Epithelial cell of esophagus (primary cell): ENCODE measurements at regions not wholly inside any gene's neighbourhood (a gene's known extent, or its start where the extent isn't known, plus 50 kb on each side); places are given as distances from the start of the nearest gene placed in this dataset.
A peak's percentile ranks its signal among the peaks of the same experiment; 100 is the strongest.

ENCODE experiments used
- DNase-seq: peaks from one replicate; pipeline ENCODE4 v3.0.0; 2010; ENCODE audit warnings: low read depth
- H3K4me3 ChIP-seq: 2 replicates; pipeline ENCODE4 v1.5.1; 2011; ENCODE audit warnings: mild to moderate bottlenecking, low read length, control low read depth
- TF ChIP-seq, protein P1 (sequence below): IDR thresholded peaks from 2 replicates; pipeline ENCODE4 v1.5.1; 2011; ENCODE audit warnings: low read depth, mild to moderate bottlenecking, low read length, control low read depth, inconsistent platforms; ENCODE audit not compliant: insufficient read depth; ENCODE audit errors: missing control alignments

DNA sequence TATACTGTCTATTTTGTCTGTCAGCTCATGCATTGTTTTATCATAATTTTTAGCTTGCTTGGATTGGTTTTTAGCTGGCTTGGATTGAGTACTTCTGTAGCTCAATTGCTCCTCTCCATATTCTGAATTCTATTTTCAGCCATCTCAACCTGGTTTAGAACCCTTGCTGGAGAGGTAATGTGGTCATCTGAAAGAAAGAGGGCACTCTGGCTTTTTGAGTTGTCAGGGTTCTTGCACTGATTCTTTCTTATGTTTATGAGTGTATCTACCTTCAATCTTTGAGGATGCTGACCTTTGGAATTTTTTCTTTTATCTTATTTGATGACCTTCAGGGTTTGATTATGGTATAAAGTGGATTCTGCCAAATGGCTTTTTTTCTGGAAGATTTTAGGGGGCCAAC, 632.7 kb upstream of the ID4 start:
- DNase-seq: peak; percentile 23
- H3K4me3 ChIP-seq: no peak overlapping the region
- TF ChIP-seq, protein P1, sequence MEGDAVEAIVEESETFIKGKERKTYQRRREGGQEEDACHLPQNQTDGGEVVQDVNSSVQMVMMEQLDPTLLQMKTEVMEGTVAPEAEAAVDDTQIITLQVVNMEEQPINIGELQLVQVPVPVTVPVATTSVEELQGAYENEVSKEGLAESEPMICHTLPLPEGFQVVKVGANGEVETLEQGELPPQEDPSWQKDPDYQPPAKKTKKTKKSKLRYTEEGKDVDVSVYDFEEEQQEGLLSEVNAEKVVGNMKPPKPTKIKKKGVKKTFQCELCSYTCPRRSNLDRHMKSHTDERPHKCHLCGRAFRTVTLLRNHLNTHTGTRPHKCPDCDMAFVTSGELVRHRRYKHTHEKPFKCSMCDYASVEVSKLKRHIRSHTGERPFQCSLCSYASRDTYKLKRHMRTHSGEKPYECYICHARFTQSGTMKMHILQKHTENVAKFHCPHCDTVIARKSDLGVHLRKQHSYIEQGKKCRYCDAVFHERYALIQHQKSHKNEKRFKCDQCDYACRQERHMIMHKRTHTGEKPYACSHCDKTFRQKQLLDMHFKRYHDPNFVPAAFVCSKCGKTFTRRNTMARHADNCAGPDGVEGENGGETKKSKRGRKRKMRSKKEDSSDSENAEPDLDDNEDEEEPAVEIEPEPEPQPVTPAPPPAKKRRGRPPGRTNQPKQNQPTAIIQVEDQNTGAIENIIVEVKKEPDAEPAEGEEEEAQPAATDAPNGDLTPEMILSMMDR: peak; percentile 38

- no peak overlapping the region for H3K4me3 ChIP-seq
- TF ChIP-seq, protein P1: no peak
- no peak for DNase-seq
Measured at GRCh38 chr6:19205076-19205475, 632.1 kb upstream of the ID4 start.

DNA sequence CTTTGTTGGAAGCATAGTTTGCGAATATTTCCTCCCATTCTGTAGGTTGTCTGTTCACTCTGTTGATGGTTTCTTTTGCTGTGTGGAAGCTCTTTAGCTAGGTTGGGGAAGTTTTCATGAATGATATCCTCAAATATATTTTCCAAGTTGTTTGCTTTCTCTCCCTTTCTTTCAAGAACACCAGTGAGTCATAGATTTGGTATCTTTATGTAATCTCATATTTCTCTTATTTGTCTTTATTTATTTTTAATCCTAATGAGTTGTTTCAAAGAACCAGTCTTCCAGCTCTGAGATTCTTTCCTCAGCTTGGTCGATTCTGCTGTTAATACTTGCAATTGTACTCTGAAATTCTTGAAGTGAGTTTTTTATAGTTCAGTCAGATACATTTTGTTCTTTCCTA, 628.0 kb upstream of the ID4 start:
- TF ChIP-seq, protein P1: no peak
- no peak overlapping the region for H3K4me3 ChIP-seq
- DNase-seq: peak; percentile 25

DNA sequence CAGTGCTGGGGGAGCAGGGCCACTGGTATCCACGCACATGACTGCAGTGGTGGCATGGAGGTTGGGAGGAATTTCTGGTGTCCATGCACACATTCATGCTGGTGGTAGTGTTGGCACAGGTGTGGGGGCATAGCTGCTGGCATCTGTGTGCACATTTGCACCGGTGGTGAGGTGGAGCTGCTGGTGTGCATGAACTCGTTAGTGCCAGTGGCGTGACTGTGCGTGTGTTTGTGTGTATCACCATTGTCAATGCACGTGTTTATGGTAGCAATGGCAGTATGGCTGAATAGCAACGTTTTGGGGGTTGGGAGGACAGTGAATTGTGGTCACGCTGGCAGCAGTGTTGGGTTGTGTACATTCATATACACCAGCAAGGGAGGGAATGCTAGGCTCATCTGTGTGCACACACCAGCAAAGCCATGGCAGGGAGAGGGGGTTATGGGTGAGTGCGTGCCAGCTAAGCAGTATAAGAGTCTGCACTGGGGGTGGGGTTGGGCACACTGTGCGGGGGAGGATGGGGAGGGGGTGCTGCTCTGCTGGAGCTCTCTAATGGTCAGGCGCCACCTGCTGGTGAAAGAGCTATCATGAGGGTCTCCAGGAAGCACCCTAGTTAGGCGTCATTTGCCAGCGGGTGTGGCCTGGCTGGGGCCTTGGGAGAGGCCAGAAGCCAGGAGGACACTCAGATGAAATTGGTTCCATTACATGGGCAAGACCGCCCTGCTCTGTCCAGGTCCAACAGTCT, 626.1 kb upstream of the ID4 start:
- no peak overlapping the region for H3K4me3 ChIP-seq
- TF ChIP-seq, protein P1: no peak
- DNase-seq: no peak

- no peak overlapping the region for H3K4me3 ChIP-seq
- TF ChIP-seq, protein P1: no peak
- no peak for DNase-seq
Measured at GRCh38 chr6:19214231-19214630, 622.9 kb upstream of the ID4 start.

DNA sequence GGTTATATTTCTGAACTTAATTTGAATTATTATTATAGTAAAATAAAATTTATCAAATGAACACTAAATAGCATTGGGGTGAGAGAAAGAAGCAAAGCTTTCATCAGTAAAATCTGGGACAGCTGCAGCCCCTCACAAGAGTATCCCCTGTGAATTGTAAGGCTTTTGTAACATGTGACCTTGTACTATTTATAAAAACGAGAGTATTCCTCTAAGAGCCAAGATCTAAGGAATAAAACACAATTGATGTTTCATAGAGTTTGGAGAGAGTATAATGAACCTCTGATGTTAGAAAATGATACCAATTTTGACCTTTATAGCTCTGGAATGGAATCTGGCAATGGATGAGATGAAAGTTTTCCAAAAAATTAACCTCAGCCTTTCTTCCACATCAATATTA, 617.2 kb upstream of the ID4 start:
- DNase-seq: no peak
- TF ChIP-seq, protein P1: no peak
- no peak overlapping the region for H3K4me3 ChIP-seq
